Progenitor cell of endocrine pancreas (in vitro differentiated cells): ENCODE measurements at regions not wholly inside any gene's neighbourhood (a gene's known extent, or its start where the extent isn't known, plus 50 kb on each side); places are given as distances from the start of the nearest gene placed in this dataset.

Experiments
- DNase-seq: peaks from one replicate; pipeline ENCODE4 v3.0.0; 2021; ENCODE audit warnings: low spot score; ENCODE audit not compliant: unreplicated experiment
- H3K27ac Mint-ChIP-seq: 2 replicates; pipeline ENCODE4 v1.8.0; 2021; ENCODE audit warnings: mild to moderate bottlenecking, moderate library complexity, mixed read lengths
- H3K27me3 Mint-ChIP-seq: 2 replicates; pipeline ENCODE4 v1.8.0; 2021; ENCODE audit warnings: mixed read lengths
- H3K36me3 Mint-ChIP-seq: 2 replicates; pipeline ENCODE4 v1.8.0; 2022; ENCODE audit warnings: mixed read lengths; ENCODE audit not compliant: insufficient read depth
- H3K4me1 Mint-ChIP-seq: 2 replicates; pipeline ENCODE4 v1.8.0; 2021; ENCODE audit warnings: low read depth, mixed read lengths
- H3K4me3 Mint-ChIP-seq: 2 replicates; pipeline ENCODE4 v1.8.0; 2021; ENCODE audit warnings: low read depth, mild to moderate bottlenecking, moderate library complexity, mixed read lengths
- H3K9me3 Mint-ChIP-seq: 2 replicates; pipeline ENCODE4 v1.8.0; 2021; ENCODE audit warnings: low read depth, mixed read lengths
- TF ChIP-seq, protein P1 (sequence below): fragments of 200-600 bp; sonication (generic); IDR thresholded peaks from one replicate; pipeline ENCODE4 v1.5.0; 2021; ENCODE audit warnings: antibody characterized with exemption, mild to moderate bottlenecking; ENCODE audit not compliant: unreplicated experiment

DNA sequence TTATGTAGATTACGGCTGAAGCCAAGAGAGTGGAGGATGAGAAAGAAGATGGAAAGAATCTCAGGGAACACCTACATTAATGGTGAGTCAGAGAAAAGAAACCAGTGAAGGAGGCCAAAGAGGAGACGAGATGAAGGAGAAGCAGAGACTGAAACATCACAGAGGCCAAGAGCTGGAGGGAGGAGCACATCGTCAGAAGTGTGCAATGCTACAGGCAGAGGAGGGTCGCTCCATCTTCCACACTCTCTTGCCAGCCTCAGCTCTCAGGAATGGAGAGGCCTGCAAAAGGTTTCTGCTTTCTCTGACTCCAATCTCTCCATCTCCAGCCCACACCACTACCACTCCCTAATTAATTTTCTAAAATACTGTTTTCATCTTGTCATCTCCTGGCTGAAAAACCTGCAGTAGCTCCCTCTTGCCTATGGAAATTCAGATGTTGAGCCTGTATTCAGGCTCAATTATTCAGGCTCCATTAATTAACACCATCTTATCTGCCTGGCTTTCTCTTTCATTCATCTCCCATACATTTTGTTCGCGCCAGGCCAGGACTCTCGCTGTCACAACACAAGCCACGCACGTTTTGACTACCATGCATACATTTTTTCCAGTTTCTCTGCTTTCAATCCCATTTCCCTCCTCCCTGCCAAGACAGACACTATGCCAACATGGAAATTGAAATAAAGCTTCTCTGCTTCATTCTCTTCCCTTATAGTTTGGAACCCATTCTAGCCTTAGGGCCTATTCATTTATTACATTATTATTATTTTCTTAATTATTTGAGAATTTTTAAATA is 165.8 kb downstream of the INHBA start:
- Mint-ChIP-seq H3K27ac (no peak overlapping the region), H3K36me3 (no peaks in the 10 kb centered on the region), H3K9me3 (no peaks in the 10 kb centered on the region), H3K4me3 (no peak overlapping the region), H3K27me3 (no peaks in the 10 kb centered on the region), H3K4me1 (no peaks in the 10 kb centered on the region)
- no peak for DNase-seq
- TF ChIP-seq, protein P1, sequence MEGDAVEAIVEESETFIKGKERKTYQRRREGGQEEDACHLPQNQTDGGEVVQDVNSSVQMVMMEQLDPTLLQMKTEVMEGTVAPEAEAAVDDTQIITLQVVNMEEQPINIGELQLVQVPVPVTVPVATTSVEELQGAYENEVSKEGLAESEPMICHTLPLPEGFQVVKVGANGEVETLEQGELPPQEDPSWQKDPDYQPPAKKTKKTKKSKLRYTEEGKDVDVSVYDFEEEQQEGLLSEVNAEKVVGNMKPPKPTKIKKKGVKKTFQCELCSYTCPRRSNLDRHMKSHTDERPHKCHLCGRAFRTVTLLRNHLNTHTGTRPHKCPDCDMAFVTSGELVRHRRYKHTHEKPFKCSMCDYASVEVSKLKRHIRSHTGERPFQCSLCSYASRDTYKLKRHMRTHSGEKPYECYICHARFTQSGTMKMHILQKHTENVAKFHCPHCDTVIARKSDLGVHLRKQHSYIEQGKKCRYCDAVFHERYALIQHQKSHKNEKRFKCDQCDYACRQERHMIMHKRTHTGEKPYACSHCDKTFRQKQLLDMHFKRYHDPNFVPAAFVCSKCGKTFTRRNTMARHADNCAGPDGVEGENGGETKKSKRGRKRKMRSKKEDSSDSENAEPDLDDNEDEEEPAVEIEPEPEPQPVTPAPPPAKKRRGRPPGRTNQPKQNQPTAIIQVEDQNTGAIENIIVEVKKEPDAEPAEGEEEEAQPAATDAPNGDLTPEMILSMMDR, result no peak

DNA sequence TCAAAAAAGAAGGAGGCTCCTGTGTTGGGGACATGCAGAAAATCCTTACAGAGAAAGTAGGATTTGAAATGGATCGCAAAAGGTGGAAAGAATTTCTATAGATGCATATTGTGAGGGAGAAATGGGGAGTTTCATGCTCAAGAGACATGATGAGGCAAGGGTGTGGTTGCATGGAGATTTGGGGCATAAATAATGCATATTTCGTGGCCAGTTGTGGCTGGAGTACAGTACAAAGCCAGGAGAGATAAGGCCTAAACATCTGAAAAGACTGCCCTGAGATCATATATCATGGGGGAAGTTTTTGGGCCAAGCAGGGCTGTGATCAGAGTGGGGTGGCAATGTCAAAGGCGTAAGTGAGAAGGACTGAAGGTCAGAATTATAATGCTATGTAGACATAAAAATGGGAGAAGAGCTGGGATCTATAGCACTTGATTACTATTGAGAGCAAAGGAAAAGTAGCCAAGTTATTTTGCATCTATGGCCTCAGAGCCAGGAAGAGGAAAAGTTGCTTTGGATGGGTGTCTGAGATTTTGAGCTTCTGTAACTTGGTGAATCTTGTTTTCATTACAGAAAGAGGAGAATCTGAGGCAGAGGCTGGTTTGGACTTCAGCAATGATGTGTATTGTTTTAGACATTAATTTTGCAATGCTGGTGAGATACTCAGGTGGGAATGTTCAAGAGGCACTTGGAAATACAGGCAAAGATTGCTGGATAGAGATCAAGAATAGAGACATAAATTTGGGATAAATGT is 166.6 kb downstream of the INHBA start:
- TF ChIP-seq, protein P1, result no peak
- DNase-seq, result no peak
- Mint-ChIP-seq H3K36me3 (no peaks in the 10 kb centered on the region), H3K9me3 (no peaks in the 10 kb centered on the region), H3K27ac (no peak overlapping the region), H3K4me1 (no peaks in the 10 kb centered on the region), H3K4me3 (no peak overlapping the region), H3K27me3 (no peaks in the 10 kb centered on the region)

DNA sequence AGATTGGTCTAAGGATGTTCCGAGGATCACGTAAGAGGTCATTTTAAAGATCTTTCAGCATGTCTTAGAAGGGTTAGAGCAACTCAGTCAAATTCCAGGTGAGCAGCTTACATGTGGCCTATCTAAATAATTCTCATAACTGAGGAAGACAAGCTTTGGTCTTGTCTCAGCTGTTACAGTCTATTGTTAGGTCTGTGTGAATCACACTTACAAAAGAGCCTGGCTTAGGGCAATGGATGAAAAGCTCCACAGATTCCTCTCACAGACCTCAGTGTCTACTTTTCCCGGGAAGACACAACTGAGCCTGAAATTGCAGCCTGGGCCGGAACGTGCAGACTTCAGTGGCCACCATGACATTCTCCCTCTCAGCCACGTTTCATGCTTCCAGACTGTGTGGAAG is 173.1 kb downstream of the INHBA start:
- no peak overlapping the region for H3K27ac Mint-ChIP-seq
- DNase-seq, result no peak
- TF ChIP-seq, protein P1, result no peak
- no peaks in the 10 kb centered on the region for H3K36me3 Mint-ChIP-seq
- H3K27me3 Mint-ChIP-seq, result no peaks in the 10 kb centered on the region
- peaks cover 3% of the 10 kb centered on the region for H3K9me3 Mint-ChIP-seq
- no peaks in the 10 kb centered on the region for H3K4me1 Mint-ChIP-seq
- H3K4me3 Mint-ChIP-seq, result no peak overlapping the region

DNA sequence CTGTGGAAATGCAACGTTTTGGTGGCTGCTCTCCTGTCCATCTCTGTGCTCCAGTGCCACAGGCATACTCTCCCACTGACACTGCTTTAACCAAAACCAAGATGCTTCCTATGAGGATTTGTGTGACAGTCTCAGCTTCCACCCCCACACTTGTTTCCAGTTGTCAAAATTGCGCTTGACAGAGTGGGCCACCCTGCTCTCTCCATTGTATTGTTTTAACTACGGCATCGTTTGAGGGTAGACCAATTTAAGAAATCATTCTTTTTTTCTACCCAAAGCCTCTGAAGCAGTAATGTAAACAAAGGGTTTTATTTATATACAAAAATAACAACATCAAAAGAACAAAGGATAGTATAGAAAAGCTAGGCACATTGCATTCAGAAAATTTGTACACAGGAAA is 178.0 kb downstream of the INHBA start:
- Mint-ChIP-seq H3K27ac (no peak overlapping the region), H3K4me1 (no peaks in the 10 kb centered on the region), H3K4me3 (no peak overlapping the region), H3K9me3 (peaks cover 22% of the 10 kb centered on the region), H3K36me3 (no peaks in the 10 kb centered on the region), H3K27me3 (peaks cover 3% of the 10 kb centered on the region)
- DNase-seq, result no peak
- TF ChIP-seq, protein P1, result no peak

DNA sequence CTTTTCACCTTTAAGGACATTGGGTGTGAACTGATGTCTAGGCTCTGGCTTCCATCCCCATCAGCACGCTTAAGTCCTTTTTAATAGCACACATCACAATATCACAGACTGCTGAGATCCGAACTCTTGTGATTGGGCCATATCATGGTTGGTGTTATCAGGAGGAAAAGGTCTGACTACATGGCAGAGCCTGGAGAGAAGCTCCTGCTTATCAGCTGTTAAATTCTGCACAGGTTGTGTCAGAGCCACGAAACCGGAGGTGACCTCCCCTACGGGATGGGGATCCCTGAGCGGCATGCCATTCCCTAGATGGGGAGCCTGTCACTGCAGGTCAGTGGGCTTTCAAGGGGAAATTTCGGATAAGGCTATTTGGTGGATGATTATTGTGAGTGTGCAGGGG is 182.4 kb downstream of the INHBA start:
- Mint-ChIP-seq H3K4me3 (no peak overlapping the region), H3K9me3 (peaks cover 28% of the 10 kb centered on the region)

More for the DNA sequence above, 182.4 kb downstream of the INHBA start:
- H3K4me1 Mint-ChIP-seq, result no peaks in the 10 kb centered on the region
- H3K36me3 Mint-ChIP-seq, result no peaks in the 10 kb centered on the region
- H3K27ac Mint-ChIP-seq, result no peak overlapping the region
- no peak for DNase-seq
- peaks cover 3% of the 10 kb centered on the region for H3K27me3 Mint-ChIP-seq
- TF ChIP-seq, protein P1, result no peak
